ENCODE measurements at regions not wholly inside any gene's neighbourhood (a gene's known extent, or its start where the extent isn't known, plus 50 kb on each side); places are given as distances from the start of the nearest gene placed in this dataset.

DNA sequence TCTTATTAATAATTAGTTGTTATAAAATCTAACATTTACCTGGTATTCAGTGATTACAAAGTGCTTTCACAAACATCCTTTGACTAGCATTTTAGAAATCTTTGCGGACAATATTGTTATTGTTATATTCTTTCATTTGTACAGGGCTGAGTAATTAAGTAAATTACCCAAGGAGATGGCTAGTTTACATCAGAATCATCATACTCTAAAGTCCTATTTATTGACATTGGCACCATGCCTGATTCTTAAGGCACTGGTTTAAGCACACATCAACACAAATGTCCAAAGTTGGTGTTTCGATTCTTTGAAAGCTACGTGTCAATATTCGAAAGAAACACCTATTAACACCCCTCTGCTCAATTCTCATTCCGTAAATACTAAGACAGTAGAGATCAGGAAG is 424.6 kb upstream of the CHRM3 start:
- Histone ChIP-seq H3K4me1 (ENCODE audit: low read depth) (no peaks in the 10 kb centered on the region), H3K36me3 (ENCODE audit: low read depth) (no peaks in the 10 kb centered on the region), H3K4me3 (no peak overlapping the region), H3K9me3 (no peaks in the 10 kb centered on the region)
- TF ChIP-seq, protein P1, sequence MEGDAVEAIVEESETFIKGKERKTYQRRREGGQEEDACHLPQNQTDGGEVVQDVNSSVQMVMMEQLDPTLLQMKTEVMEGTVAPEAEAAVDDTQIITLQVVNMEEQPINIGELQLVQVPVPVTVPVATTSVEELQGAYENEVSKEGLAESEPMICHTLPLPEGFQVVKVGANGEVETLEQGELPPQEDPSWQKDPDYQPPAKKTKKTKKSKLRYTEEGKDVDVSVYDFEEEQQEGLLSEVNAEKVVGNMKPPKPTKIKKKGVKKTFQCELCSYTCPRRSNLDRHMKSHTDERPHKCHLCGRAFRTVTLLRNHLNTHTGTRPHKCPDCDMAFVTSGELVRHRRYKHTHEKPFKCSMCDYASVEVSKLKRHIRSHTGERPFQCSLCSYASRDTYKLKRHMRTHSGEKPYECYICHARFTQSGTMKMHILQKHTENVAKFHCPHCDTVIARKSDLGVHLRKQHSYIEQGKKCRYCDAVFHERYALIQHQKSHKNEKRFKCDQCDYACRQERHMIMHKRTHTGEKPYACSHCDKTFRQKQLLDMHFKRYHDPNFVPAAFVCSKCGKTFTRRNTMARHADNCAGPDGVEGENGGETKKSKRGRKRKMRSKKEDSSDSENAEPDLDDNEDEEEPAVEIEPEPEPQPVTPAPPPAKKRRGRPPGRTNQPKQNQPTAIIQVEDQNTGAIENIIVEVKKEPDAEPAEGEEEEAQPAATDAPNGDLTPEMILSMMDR (IDR thresholded peaks at IDR 0.05), result no peak
- intact Hi-C loops (cut with DNase I, micrococcal nuclease), result no loop called here
- ATAC-seq, result no peak
- DNase-seq, result no peak

DNA sequence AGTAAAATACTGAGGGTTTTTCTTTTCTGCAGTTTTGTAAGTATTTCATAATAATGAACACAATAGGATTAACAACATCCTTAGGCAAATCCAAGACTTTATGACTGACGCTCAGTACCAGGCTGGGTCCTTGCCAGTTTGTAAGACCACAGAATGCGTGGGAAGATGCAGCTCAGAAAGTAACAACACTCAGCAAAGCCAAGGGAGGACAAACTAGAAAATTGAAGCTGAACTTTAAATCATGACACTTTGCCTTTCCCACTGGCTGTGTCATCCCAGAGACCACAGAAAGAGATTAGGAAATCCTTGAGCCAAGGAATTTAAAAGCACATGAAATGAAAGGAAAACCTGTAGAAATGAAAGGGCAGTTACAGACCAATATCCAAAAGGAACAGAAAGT is 426.3 kb upstream of the CHRM3 start:
- no peaks in the 10 kb centered on the region for H3K4me1 ChIP-seq (ENCODE audit: low read depth)
- H3K36me3 ChIP-seq (ENCODE audit: low read depth), result no peaks in the 10 kb centered on the region
- H3K4me3 ChIP-seq, result no peak overlapping the region
- TF ChIP-seq, protein P1 (IDR thresholded peaks at IDR 0.05), result no peak
- H3K9me3 ChIP-seq, result no peaks in the 10 kb centered on the region
- ATAC-seq (no peak), DNase-seq (no peak)
- intact Hi-C loops (cut with DNase I, micrococcal nuclease), result no loop called here

DNA sequence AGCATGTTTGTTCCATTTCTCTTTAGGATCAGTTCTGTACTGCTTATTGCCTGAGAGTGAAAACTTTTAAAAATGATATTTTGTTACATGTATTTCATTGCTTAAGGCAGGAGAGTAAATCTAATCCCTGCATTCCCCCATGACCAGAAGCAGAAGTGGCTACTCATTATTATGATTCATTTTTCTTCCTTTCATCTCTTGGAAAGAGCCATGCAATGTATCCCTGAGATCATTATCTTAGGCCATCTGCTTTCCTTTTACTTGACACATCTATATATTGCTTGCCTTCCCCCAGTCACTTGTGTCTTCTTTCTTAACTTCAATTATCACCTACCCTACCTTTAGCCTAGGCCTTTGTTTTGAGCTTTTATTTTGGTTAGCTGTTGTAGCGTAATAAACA is 430.4 kb upstream of the CHRM3 start:
- DNase-seq (no peak), ATAC-seq (no peak)
- Histone ChIP-seq H3K9me3 (no peaks in the 10 kb centered on the region), H3K4me1 (ENCODE audit: low read depth) (no peaks in the 10 kb centered on the region), H3K4me3 (no peak overlapping the region), H3K36me3 (ENCODE audit: low read depth) (no peaks in the 10 kb centered on the region)
- intact Hi-C loops (cut with DNase I, micrococcal nuclease), result no loop called here
- TF ChIP-seq, protein P1 (IDR thresholded peaks at IDR 0.05), result no peak

DNA sequence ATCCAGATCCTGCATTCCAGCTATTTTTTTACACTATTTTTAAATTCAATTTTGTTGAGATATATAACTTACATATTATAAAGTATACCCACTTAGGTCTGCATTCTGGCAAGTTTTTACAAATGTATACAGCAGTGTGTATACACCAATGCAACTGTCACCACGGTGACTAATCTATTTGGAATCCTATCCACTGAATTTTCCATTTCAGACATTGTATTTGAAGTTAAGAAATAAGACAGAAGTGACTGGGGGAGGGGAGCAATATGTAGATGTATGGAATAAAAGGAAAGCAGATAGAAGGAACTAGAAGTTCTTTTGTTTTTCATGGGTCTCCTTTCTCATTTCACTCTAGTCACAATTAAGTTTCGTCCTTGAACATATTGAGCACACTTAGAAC is 431.5 kb upstream of the CHRM3 start:
- Histone ChIP-seq H3K9me3 (no peaks in the 10 kb centered on the region), H3K4me3 (no peak overlapping the region), H3K4me1 (ENCODE audit: low read depth) (no peaks in the 10 kb centered on the region), H3K36me3 (ENCODE audit: low read depth) (no peaks in the 10 kb centered on the region)
- DNase-seq (no peak), ATAC-seq (no peak)
- intact Hi-C loops (cut with DNase I, micrococcal nuclease), result no loop called here
- TF ChIP-seq, protein P1 (IDR thresholded peaks at IDR 0.05), result no peak

- no peaks in the 10 kb centered on the region for H3K9me3 ChIP-seq
- DNase-seq (no peak), ATAC-seq (no peak)
- intact Hi-C loops (cut with DNase I, micrococcal nuclease), result no loop called here
- no peaks in the 10 kb centered on the region for H3K36me3 ChIP-seq (ENCODE audit: low read depth)
- H3K4me3 ChIP-seq, result no peak overlapping the region
- H3K4me1 ChIP-seq (ENCODE audit: low read depth), result no peaks in the 10 kb centered on the region
- TF ChIP-seq, protein P1 (IDR thresholded peaks at IDR 0.05), result no peak
Observed at GRCh38 chr1:238953448-238954010, 432.8 kb upstream of the CHRM3 start.

- no peaks in the 10 kb centered on the region for H3K36me3 ChIP-seq (ENCODE audit: low read depth)
- peak; percentile 38 for ATAC-seq
- H3K4me1 ChIP-seq (ENCODE audit: low read depth), result no peaks in the 10 kb centered on the region
- no peaks in the 10 kb centered on the region for H3K9me3 ChIP-seq
- intact Hi-C loops (cut with DNase I, micrococcal nuclease), result no loop called here
- peak in 1 of 3 donors; percentile 58 for DNase-seq
- no peak overlapping the region for H3K4me3 ChIP-seq
- TF ChIP-seq, protein P1 (IDR thresholded peaks at IDR 0.05), result no peak
Observed at GRCh38 chr1:238951809-238952208, 434.6 kb upstream of the CHRM3 start.

Data from mucosa of descending colon (tissue), 3 donors.